GM18508 (cell line): ENCODE measurements at regions not wholly inside any gene's neighbourhood (a gene's known extent, or its start where the extent isn't known, plus 50 kb on each side); places are given as distances from the start of the nearest gene placed in this dataset.
"Not testable (repeated sequence)": the region's sequence is repeated elsewhere in the genome, so short reads cannot be mapped to it uniquely, and the experiment has no call there.

Experiments
- ATAC-seq: cut with Tn5 transposase; IDR thresholded peaks from one replicate; pipeline ENCODE4 v1.9.1; 2021; ENCODE audit warnings: moderate number of reproducible peaks; ENCODE audit not compliant: insufficient read depth, unreplicated experiment

DNA sequence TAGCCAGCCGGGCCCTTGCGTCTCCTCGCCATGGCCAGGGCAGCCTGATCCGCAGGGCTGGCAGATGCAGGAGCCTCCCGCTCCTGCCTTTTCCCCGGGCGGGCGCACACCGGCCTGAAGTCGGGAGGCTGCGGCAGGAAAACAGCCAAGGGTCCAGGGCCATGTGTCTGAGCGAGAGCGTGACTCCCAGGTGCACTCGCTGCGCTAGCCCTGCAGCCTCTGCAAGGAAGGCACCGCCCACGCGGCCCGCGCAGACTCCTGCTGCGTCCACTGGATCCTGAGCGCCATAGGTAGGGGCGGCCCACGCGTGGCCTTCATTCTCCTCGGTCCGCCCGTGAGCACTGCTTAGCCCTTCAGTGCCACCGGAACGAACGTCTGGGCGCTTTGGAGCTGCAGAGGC, 379.9 kb downstream of the TRAM1L1 start:
- no peak for ATAC-seq

DNA sequence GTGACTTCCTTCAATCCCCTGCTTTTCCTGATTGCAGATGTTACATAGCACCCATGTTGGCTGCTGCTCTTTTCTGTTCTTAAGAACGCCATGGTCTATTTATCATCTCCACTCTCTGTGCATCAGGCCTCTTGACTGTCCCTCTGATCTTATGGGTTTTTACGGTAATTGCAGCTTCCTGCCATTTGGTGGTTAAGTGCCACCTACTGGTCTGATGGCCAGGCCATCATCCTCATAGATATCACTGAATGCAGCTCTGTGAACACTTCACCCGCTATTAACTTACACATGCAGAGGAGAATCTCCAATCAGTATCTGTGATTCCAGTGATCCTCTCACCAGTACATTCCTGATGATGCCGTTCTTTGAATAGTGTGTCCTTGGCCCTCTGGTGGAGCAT, 382.4 kb downstream of the TRAM1L1 start:
- ATAC-seq: no peak

DNA sequence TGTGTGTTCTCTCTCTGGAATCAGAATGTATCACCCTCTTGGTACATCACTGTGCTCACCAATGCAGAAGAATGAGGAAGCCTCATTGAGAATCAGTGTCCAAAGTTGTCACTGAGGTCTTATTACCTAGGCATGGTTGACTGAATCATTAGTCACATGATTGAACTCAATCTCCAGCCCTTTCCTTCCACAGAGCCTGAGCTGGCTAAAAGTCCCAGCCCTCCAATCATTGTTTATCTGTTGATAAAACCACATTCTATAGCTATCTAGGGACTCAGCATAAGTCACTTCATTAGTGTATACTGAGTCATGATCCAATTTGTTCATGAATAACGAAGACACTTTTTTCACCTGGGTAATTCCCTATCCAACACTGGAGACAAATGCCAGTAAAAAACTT, 396.8 kb downstream of the TRAM1L1 start:
- ATAC-seq: no peak

DNA sequence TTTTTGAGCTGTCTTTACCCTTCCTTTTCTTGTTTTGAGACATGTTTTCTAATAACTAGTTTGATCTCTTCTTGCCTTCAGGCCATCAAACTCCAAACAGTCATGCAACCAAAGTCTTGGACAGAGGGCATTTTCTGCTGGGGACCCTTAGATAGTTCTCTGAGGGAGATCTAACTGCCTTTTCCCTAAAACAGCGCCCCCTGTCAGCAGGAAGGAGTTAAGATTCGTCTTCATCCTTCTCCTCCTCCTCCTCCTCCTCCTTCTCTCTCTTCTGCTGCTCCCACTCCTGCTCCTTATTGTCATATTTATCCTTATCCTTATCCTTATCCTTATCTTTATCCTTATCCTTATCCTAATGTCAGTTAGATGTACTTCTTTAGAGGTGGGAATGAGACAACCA, 417.2 kb downstream of the TRAM1L1 start:
- no peak for ATAC-seq

DNA sequence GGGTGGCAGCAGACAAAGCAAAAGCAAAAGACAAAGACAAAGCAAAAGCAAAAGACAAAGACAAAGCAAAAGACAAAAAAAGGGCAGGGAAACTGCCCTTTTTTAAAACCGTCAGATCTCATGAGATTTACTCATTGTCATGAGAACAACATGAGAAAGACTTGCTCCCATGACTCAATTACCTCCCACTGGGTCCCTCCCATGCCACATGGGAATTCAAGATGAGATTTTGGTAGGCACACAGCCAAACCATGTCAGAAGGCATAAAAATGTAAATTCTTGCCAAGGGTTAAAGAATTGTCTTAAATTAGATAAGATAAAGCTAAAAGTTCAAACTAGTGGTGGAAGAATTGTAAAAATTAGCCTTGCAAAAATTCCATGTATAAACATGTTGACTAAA, 419.7 kb downstream of the TRAM1L1 start:
- no peak for ATAC-seq

DNA sequence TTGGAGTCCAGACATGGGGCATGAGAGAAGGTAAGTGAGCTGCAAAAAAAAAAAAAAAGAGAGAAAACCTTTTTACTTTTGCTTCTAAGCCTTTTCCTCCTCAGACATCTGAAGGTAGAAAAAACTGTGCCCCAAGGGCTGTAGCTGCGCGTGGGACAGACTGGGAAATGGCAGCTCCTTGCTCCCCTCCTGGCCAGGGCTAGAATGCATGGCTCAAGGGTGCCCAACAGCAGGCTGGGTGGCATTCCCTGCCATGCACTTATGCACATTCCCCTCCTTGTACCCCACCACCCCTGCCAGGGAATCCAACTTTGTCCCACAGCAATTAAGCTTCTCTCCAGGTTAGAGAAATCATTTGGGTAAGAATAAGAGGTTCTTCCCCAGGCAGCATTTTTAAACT, 421.2 kb downstream of the TRAM1L1 start:
- no peak for ATAC-seq

DNA sequence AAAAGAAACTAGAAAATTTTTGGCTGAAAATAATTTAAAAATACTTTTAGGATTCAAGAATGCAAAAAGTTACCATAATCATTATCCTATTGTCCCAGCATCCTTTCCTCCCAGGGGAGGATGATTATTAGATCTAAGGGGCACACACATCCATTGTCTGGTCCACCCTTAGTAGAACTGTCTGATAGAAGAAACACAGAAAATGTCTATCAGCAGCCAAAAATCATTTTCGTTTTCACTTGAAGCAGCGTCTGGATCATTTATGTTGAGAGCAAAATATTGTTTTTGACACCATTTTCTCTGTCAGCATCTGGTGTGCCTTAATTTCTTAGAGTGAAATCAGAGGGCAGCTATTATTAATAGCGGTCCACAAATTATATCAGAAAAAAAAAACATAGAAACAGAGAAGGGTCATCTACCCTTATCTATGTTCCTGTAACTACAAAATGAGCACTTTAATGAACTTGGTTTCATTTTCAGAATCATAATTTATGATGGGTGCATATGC, 446.3 kb downstream of the TRAM1L1 start:
- no peak for ATAC-seq

DNA sequence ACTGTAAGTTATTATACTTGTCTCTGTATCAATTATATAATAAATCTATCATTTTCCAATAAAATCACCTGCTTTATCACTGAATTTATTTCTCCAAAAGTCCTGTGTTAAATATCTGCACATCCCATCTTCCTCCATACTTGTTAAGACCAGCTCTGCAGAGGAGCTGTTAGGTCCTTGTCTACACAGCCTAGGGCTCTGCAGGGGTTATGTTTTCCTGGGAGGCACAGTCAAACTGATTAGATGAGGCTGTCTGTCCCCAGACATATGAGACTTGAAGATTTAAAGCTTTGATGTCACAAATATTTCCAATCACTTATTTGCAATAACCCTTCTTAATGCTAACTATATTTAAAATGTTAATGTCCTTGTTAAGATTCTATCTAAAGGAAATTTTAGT, 446.8 kb downstream of the TRAM1L1 start:
- no peak for ATAC-seq

DNA sequence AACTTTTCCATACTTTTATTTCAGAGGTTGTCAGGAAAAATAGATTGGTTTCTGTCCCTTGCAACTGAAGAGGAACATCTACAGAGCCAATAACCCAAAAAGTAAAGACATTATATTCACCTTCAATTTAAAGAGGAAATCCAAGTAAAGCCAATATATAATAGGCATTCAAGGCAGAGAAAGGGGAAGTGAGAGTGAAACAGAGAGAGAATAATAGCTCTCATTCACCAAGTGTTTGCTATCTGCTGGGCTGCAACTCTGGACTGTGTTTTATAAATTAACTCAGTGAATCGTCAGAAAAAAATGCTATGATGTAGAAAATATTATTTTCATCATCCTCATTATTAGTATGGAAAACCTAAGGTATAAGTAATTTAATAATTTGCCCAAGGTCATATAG, 448.5 kb downstream of the TRAM1L1 start:
- ATAC-seq: peak; percentile 98

DNA sequence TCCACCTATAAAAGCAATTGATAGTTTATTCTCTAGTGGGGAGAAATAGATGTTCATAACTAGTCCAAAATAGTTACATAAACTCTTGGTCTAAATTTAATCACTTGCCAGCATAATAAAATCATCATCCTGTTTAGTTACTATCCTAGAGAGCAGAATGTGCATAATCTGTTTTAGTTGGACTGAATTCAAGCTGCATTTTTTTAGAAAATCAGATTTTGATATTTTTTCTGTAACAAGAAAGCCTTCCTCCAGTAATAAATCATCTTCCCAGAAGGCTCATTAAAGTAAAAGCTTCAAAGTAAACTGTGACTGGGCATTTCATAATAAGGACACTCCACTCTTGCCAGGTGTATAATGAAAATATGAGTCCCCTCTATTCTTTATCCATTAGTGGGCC, 453.1 kb downstream of the TRAM1L1 start:
- ATAC-seq: no peak

DNA sequence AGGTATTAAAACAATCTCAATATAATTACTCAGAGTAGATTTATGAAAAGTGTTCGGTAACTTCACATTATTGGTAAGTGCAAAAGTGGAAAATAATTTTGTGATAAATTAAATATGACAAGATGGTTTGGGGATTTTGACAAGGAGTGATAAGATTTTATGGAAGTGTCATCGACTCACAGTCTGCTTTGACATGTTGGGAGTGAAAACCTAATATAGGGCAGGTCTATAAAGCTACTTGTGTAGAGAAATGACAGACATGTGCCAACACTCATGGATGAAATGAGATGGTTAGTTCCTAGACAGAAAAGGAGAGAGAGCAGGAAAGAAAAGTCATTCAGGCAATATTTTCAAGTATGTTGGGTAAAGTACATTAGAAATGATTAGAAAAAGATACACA, 456.8 kb downstream of the TRAM1L1 start:
- no peak for ATAC-seq

DNA sequence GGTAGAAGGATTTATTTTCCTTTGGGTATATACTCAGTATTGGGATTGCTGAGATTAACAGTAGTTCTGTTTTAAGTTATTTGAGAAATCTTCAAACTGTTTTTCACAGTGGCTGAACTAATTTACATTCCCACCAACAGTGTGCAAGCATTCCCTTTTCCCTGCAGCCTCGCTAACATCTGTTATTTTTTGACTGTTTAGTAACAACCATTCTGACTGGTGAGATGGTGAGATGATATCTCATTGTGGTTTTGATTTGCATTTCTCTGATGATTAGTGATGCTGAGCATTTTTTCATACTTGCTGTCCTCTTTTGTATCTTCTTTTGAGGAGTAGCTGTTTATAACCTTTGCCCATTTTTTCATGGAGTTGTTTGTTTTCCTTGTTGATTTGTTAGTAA, 457.8 kb downstream of the TRAM1L1 start:
- no peak for ATAC-seq

DNA sequence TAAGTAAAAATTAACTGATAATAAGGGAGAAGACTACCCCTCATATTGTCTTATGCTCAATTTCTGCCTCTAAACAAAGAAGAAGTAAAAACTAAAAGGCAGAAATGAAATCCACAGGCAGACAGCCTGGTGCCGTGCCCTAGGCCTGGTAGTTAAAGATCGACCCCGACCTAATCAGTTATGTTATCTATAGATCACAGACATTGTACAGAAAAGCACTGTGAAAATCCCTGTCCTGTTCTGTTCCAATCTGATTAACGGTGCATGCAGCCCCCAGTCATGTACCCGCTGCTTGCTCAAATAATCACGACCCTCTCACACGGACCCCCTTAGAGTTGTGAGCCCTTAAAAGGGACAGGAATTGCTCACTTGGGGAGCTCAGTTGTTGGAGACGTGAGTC, 465.9 kb downstream of the TRAM1L1 start:
- not testable (repeated sequence) for ATAC-seq

DNA sequence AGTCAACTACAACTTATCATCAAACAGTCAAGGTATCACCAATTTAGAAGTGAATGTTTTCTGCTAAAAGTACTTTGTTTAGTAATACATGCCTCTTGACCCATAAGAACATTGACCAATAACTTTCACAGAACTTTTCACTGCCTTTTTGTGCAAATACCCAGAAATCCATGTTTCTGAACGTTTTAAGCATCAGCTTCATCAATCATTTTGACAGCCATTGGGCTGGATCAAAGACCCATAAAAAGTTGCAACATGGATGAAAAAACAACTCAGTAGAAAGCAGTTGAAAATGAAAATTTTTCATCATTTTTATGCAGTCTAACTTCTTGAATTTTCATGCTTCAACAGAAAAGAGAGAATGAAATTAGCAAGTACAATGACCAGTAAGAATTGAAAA, 466.7 kb downstream of the TRAM1L1 start:
- no peak for ATAC-seq

DNA sequence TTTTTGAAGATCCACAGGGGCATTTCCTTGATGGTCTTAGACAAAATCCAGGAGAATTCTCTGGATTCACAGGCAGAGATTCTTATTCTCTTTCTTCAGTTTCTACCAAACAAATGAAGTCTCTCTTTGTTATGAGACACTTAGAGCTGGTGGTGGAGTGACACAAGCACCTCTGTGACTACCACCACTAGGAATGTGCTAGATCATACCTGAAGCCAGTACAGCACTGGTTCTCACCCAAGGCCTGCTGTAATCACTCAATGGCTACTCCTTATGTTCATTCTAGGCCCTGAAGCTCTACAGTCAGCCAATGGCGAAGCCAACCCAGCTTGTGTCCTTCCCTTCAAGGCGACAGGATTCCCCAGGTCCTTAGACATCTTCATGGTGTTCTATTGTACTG, 482.3 kb downstream of the TRAM1L1 start:
- no peak for ATAC-seq

DNA sequence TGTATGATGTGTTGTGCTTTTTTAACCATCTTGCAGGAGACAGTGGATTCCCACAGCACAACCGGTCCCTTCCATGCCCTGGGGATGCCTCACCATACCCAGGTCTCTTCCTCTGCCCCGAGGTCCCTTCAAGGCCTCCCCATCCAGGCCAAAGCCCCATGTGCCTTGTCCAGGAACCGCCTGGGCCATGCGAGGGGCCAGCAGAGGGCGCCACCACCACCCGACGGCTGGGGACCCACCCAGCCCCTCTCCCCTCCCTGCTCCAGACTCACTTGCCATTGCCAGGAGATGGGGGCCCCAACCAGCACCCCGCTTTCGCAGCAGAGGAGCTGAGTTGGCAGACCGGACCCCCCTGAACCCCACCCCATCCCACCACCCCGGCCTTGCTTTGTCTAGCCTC, 485.5 kb downstream of the TRAM1L1 start:
- ATAC-seq: no peak

DNA sequence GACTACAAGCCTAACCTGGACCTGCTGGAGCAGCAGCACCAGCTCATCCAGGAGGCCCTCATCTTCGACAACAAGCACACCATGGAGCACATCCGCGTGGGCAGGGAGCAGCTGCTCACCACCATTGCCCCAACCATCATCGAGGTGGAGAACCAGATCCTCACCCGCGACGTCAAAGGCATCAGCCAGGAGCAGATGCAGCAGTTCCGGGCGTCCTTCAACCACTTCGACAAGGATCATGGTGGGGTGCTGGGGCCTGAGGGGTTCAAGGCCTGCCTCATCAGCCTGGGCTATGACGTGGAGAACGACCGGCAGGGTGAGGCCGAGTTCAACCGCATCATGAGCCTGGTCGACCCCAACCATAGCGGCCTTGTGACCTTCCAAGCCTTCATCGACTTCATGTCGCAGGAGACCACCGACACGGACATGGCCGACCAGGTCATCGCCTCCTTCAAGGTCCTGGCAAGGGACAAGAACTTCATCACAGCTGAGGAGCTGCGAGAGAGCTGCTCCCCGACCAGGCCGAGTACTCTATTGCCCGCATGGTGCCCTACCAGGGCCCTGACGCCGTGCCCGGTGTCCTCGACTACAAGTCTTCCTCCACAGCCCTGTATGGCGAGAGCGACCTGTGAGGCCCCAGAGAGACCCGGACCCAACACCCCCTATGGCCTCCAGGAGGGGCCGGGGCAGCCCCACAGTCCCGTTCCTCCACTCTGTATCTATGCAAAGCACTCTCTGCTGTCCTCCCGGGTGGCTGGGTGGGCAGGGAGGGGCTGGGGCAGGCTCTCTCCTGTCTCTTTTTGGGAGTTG, 486.2 kb downstream of the TRAM1L1 start:
- ATAC-seq: no peak

DNA sequence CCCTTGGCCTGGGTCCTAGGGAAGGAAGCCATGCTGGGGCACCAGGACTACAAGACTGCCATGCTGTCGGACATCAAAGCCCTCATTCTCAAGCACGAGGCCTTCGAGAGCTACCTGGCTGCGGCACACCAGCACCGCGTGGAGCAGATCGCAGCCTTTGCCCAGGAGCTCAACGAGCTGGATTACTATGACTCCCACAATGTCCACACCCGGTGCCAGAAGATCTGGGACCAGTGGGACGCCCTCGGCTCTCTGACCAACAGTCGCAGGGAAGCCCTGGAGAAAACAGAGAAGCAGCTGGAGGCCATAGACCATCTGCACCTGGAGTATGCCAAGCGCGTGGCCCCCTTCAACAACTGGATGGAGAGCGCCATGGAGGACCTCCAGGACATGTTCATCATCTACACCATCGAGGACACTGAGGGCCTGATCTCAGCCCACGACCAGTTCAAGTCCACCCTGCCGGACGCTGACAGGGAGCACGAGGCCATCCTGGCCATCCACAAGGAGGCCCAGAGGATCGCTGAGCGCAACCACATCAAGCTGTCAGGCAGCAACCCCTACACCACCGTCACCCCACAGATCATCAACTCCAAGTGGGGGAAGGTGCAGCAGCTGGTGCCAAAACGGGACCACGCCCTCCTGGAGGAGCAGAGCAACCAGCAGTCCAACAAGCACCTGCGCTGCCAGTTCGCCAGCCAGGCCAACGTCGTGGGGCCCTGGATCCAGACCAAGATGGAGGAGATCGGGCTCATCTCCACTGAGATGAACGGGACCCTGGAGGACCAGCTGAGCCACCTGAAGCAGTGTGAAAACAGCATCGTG, 487.0 kb downstream of the TRAM1L1 start:
- no peak for ATAC-seq

DNA sequence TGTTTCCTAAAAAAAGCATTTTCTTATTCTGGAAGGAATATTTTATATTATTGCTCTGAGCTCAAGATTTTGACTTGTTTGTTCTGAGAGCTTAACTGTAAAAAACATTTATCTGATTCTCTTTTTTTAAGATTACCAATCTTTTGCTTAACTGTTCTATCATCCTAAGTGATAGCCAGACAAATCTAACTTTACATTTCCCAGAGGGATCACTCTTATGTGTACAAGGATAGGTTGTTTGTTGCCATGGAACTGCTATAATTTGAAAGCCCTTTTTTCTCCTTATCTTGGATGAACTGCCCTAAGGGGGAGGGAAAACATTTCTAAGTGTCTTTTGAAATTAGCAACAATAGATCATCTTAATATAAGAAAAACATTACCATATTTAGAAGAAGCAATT, 494.7 kb downstream of the TRAM1L1 start:
- ATAC-seq: no peak

DNA sequence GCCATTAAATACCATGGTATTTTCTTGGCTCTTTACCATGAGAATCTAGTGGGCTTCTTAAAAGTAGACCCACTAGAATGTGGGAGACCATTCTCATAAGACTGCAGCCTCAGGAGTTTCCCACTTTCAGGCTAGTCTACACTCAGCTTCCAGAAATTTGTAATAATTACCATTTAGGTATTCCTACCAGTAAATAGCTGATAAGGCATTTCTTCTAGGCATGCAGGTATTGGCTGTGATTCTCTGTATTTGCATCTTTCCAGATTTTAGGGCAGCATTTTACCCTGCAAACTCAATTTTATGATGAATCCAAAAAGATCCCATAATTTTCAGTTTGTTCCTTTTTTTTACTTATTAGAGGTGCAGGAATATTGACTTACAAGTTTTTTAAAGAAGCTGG, 496.6 kb downstream of the TRAM1L1 start:
- ATAC-seq: no peak

DNA sequence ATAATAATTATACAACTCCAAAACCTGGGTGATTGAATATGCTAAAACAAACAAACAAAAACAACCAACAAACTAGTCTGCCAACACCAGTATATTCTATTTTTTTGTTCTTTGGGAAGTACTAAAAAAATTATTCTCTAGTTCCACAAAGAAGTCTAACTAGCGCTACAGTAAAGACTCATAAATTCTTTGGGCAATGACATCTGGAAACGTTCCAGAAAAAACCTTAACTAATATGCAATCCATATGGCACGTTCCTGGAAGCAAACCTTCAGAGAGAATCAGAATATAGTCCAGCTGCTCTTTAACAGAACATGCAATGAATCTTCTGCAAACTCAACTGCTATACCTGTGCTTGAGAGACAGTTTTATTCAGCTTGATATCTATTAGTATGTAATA, 500.1 kb downstream of the TRAM1L1 start:
- ATAC-seq: no peak

DNA sequence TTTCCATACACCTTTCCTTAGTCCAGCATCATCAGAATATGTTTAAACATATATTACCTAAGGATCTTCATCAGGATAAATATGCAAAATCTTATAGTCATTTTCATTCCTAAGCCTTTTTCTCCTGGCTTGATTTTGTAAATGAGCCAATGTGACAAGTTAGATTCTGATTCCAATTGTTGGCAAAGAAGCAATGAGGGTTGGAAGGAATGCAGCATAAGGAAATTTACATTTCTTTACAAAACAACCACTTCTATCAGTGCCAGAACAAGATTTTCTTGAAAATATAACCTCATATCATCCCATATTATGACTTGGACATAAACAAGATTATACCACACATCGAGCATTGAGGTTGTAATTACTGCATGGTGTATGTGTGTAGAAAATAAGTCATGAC, 508.1 kb downstream of the TRAM1L1 start:
- no peak for ATAC-seq
